ENCODE measurements at regions not wholly inside any gene's neighbourhood (a gene's known extent, or its start where the extent isn't known, plus 50 kb on each side); places are given as distances from the start of the nearest gene placed in this dataset.
A peak's percentile ranks its signal among the peaks of the same experiment; 100 is the strongest.

GRCh38 chr21:28783641-28784185 lies 209.0 kb downstream of the LTN1 start:
- Mint-ChIP-seq H3K36me3 (no peaks in the 10 kb centered on the region), H3K9me3 (peaks cover 36% of the 10 kb centered on the region), H3K27me3 (ENCODE audit: low read depth) (no peaks in the 10 kb centered on the region), H3K4me3 (no peak overlapping the region), H3K4me1 (peaks cover under 1% of the 10 kb centered on the region), H3K27ac (no peak overlapping the region)
- no peak for DNase-seq (ENCODE audit: low spot score in 2 of 2, unreplicated experiment in 2 of 2)
- TF ChIP-seq, protein P1, sequence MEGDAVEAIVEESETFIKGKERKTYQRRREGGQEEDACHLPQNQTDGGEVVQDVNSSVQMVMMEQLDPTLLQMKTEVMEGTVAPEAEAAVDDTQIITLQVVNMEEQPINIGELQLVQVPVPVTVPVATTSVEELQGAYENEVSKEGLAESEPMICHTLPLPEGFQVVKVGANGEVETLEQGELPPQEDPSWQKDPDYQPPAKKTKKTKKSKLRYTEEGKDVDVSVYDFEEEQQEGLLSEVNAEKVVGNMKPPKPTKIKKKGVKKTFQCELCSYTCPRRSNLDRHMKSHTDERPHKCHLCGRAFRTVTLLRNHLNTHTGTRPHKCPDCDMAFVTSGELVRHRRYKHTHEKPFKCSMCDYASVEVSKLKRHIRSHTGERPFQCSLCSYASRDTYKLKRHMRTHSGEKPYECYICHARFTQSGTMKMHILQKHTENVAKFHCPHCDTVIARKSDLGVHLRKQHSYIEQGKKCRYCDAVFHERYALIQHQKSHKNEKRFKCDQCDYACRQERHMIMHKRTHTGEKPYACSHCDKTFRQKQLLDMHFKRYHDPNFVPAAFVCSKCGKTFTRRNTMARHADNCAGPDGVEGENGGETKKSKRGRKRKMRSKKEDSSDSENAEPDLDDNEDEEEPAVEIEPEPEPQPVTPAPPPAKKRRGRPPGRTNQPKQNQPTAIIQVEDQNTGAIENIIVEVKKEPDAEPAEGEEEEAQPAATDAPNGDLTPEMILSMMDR (IDR thresholded peaks at IDR 0.05; ENCODE audit: unreplicated experiment), result no peak

- DNase-seq (ENCODE audit: low spot score in 2 of 2, unreplicated experiment in 2 of 2), result no peak
These were observed 210.9 kb downstream of the LTN1 start for GRCh38 chr21:28781602-28782276.

GRCh38 chr21:28779914-28780313 lies 212.8 kb downstream of the LTN1 start:
- TF ChIP-seq, protein P1 (IDR thresholded peaks at IDR 0.05; ENCODE audit: unreplicated experiment), result no peak
- H3K9me3 Mint-ChIP-seq, result peaks cover 14% of the 10 kb centered on the region
- no peak for DNase-seq (ENCODE audit: low spot score in 2 of 2, unreplicated experiment in 2 of 2)
- H3K4me1 Mint-ChIP-seq, result no peaks in the 10 kb centered on the region
- H3K27me3 Mint-ChIP-seq (ENCODE audit: low read depth), result no peaks in the 10 kb centered on the region
- no peaks in the 10 kb centered on the region for H3K36me3 Mint-ChIP-seq
- H3K4me3 Mint-ChIP-seq, result no peak overlapping the region
- H3K27ac Mint-ChIP-seq, result no peak overlapping the region

More at GRCh38 chr21:28781602-28782276, 210.9 kb downstream of the LTN1 start:
- TF ChIP-seq, protein P1 (IDR thresholded peaks at IDR 0.05; ENCODE audit: unreplicated experiment), result peak; percentile 49
- Mint-ChIP-seq H3K9me3 (peaks cover 27% of the 10 kb centered on the region), H3K4me3 (no peak overlapping the region), H3K27ac (no peak overlapping the region), H3K4me1 (no peaks in the 10 kb centered on the region), H3K27me3 (ENCODE audit: low read depth) (no peaks in the 10 kb centered on the region), H3K36me3 (no peaks in the 10 kb centered on the region)

DNA sequence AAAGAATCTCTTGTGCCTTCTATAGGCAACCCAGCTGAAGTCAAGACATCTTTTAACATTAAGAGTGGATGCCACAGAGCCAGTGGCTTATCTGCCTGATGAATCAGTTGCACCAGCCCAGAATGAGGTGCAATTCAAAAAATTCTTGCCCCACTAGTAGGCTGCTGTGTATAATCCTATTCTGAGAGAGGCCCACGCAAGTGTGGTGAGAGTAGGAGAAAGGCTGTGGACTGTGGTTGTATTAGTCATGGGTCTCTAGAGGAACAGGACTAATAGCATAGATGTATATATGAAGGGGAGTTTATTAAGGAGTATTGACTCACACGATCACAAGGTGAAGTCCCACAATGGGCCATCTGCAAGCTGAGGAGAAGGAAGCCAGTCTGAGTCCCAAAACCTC lies 216.4 kb downstream of the LTN1 start:
- H3K36me3 Mint-ChIP-seq, result no peaks in the 10 kb centered on the region
- H3K9me3 Mint-ChIP-seq, result peaks cover 12% of the 10 kb centered on the region
- no peaks in the 10 kb centered on the region for H3K27me3 Mint-ChIP-seq (ENCODE audit: low read depth)
- H3K4me1 Mint-ChIP-seq, result peaks cover 18% of the 10 kb centered on the region
- H3K4me3 Mint-ChIP-seq, result no peak overlapping the region
- TF ChIP-seq, protein P1 (IDR thresholded peaks at IDR 0.05; ENCODE audit: unreplicated experiment), result no peak
- DNase-seq (ENCODE audit: low spot score in 2 of 2, unreplicated experiment in 2 of 2), result no peak
- no peak overlapping the region for H3K27ac Mint-ChIP-seq

DNA sequence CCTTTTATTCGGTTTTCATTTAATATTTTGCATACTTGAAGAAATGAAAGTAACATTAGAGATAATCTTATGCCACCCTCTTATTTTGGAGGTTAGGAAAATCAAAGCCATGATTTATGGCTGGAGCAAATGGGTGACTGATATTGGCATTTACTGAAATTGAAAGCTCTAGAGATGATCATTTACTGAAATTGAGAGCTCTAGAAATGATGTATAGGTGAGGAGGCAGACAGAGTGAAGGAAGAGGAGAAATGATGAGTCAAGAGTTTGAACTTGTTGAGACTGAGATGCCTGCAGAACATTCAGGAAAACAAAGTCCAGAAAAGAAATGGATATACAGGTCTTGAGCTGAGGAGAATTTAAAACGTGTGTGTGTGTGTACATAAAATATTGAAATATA lies 217.6 kb downstream of the LTN1 start:
- no peak for DNase-seq (ENCODE audit: low spot score in 2 of 2, unreplicated experiment in 2 of 2)
- Mint-ChIP-seq H3K27ac (no peak overlapping the region), H3K4me1 (peaks cover 25% of the 10 kb centered on the region), H3K36me3 (no peaks in the 10 kb centered on the region), H3K4me3 (no peak overlapping the region), H3K27me3 (ENCODE audit: low read depth) (no peaks in the 10 kb centered on the region), H3K9me3 (peaks cover 12% of the 10 kb centered on the region)
- TF ChIP-seq, protein P1 (IDR thresholded peaks at IDR 0.05; ENCODE audit: unreplicated experiment), result no peak

Data from mesothelial cell of epicardium (in vitro differentiated cells).